ENCODE measurements at regions not wholly inside any gene's neighbourhood (a gene's known extent, or its start where the extent isn't known, plus 50 kb on each side); places are given as distances from the start of the nearest gene placed in this dataset.

GRCh38 chr6:144480473-144480872, 195.3 kb downstream of the UTRN start:
- TF ChIP-seq CTCF (IDR thresholded peaks at IDR 0.05), result no peak
- TF ChIP-seq POLR2AphosphoS5 (IDR thresholded peaks at IDR 0.05; ENCODE audit: low read depth, low read length), result no peak
- no peak for TF ChIP-seq SIN3A (IDR thresholded peaks at IDR 0.05; ENCODE audit: borderline replicate concordance, insufficient read depth, low read depth, low read length)
